Liver (tissue), 8 donors: ENCODE measurements at regions not wholly inside any gene's neighbourhood (a gene's known extent, or its start where the extent isn't known, plus 50 kb on each side); places are given as distances from the start of the nearest gene placed in this dataset.

Experiments used
- DNase-seq: peaks from one replicate; pipeline ENCODE4 v3.0.0-alpha.2; 2017; ENCODE audit warnings: low spot score
- H3K27ac ChIP-seq, 2 donors: one replicate each; pipeline ENCODE4 v1.7.0; 2013; ENCODE audit warnings: inconsistent platforms in 2 of 2, low read length in 2 of 2, control low read depth in 1 of 2, low read depth in 1 of 2, mild to moderate bottlenecking in 1 of 2
- H3K27me3 ChIP-seq, 4 donors: one replicate each; pipeline versions ENCODE4 v1.6.1 to v1.7.0; 2013; ENCODE audit warnings: low read length in 3 of 4, inconsistent platforms in 1 of 4, mild to moderate bottlenecking in 1 of 4, moderate library complexity in 1 of 4; ENCODE audit not compliant: control insufficient read depth in 4 of 4, insufficient read depth in 4 of 4
- H3K36me3 ChIP-seq, 4 donors: one replicate each; pipeline versions ENCODE4 v1.6.1 to v1.7.0; 2013; ENCODE audit warnings: low read length in 3 of 4, mild to moderate bottlenecking in 3 of 4, low read depth in 1 of 4, moderate library complexity in 1 of 4; ENCODE audit not compliant: control insufficient read depth in 4 of 4, insufficient read depth in 3 of 4
- H3K4me1 ChIP-seq, 4 donors: one replicate each; pipeline versions ENCODE4 v1.6.1 to v1.7.0; 2013; ENCODE audit warnings: low read length in 3 of 4, mild to moderate bottlenecking in 3 of 4, moderate library complexity in 1 of 4; ENCODE audit not compliant: control insufficient read depth in 4 of 4, insufficient read depth in 4 of 4
- H3K4me3 ChIP-seq, 3 donors: one replicate each; pipeline versions ENCODE4 v1.6.1 to v1.7.0; 2013; ENCODE audit warnings: low read length in 3 of 3, control low read depth in 1 of 3, low read depth in 1 of 3, mild to moderate bottlenecking in 1 of 3
- H3K9ac ChIP-seq, 2 donors: one replicate each; pipeline ENCODE4 v1.7.0; 2013; ENCODE audit warnings: low read length in 2 of 2, mild to moderate bottlenecking in 2 of 2, moderate library complexity in 2 of 2, control low read depth in 1 of 2, low read depth in 1 of 2
- H3K9me3 ChIP-seq, 4 donors: one replicate each; pipeline versions ENCODE4 v1.6.1 to v1.7.0; 2013; ENCODE audit warnings: low read length in 3 of 4; ENCODE audit not compliant: control insufficient read depth in 4 of 4
- EGR1 ChIP-seq, 2 donors: IDR thresholded peaks; 2 replicates each; pipeline ENCODE4 v1.6.1; 2016 to 2018; ENCODE audit warnings: antibody characterized with exemption in 2 of 2, low read depth in 2 of 2
- FOXA1 ChIP-seq: IDR thresholded peaks from 2 replicates; pipeline ENCODE4 v1.6.1; 2016; ENCODE audit warnings: antibody characterized with exemption
- FOXA2 ChIP-seq: IDR thresholded peaks from 2 replicates; pipeline ENCODE4 v1.6.1; 2016; ENCODE audit warnings: antibody characterized with exemption
- GABPA ChIP-seq, 2 donors: IDR thresholded peaks in 1 of 2; conservative IDR thresholded peaks in 1 of 2; 2 replicates each; pipeline ENCODE4 v1.6.1; 2016; ENCODE audit warnings: antibody characterized with exemption in 2 of 2, mild to moderate bottlenecking in 1 of 2, moderate library complexity in 1 of 2
- HNF4A ChIP-seq, 2 donors: conservative IDR thresholded peaks; 2 replicates each; pipeline ENCODE4 v1.6.1; 2016; ENCODE audit warnings: antibody characterized with exemption in 2 of 2, mild to moderate bottlenecking in 2 of 2
- HNF4G ChIP-seq: IDR thresholded peaks from 2 replicates; pipeline ENCODE4 v1.6.1; 2016; ENCODE audit warnings: antibody characterized with exemption
- JUND ChIP-seq, 2 donors: IDR thresholded peaks; 2 replicates each; pipeline ENCODE4 v1.6.1; 2016; ENCODE audit warnings: antibody characterized with exemption in 2 of 2
- NR2F2 ChIP-seq: IDR thresholded peaks from 2 replicates; pipeline ENCODE4 v1.6.1; 2016; ENCODE audit warnings: antibody characterized with exemption
- RAD21 ChIP-seq, 2 donors: IDR thresholded peaks; 2 replicates each; pipeline ENCODE4 v1.6.1; 2016; ENCODE audit warnings: antibody characterized with exemption in 2 of 2, mild to moderate bottlenecking in 2 of 2
- SP1 ChIP-seq: IDR thresholded peaks from 2 replicates; pipeline ENCODE4 v1.6.1; 2018; ENCODE audit warnings: antibody characterized with exemption, mild to moderate bottlenecking
- TAF1 ChIP-seq: conservative IDR thresholded peaks from 2 replicates; pipeline ENCODE4 v1.6.1; 2016; ENCODE audit warnings: antibody characterized with exemption, mild to moderate bottlenecking
- YY1 ChIP-seq: IDR thresholded peaks from 2 replicates; pipeline ENCODE4 v1.6.1; 2016; ENCODE audit warnings: antibody characterized with exemption, mild to moderate bottlenecking
- WGBS: extraction: QIAGEN DNeasy Blood & Tissue Kit; methylation state at CpG from one replicate; pipeline ENCODE4 v1.1.7; 2013; 5-methylcytosine and 5-hydroxymethylcytosine counted together
- TF ChIP-seq, protein P1 (sequence below): fragments of 150-350 bp; IDR thresholded peaks from 2 replicates; pipeline ENCODE4 v1.5.1; 2017; ENCODE audit warnings: improper control_type of control experiment, low read depth, low read length; ENCODE audit not compliant: missing input control
- TF ChIP-seq, protein P2 (sequence below): IDR thresholded peaks from 2 replicates; pipeline ENCODE4 v1.6.1; 2016; ENCODE audit warnings: antibody characterized with exemption
- TF ChIP-seq, protein P3 (sequence below): IDR thresholded peaks from 2 replicates; pipeline ENCODE4 v1.6.1; 2016; ENCODE audit warnings: antibody characterized with exemption, mild to moderate bottlenecking
- TF ChIP-seq, protein P4 (sequence below): IDR thresholded peaks from 2 replicates; pipeline ENCODE4 v1.6.1; 2016; ENCODE audit warnings: antibody characterized with exemption
- donor health status: healthy.
- donor health status: healthy.
- donor health status: healthy.
- donor health status: healthy.
- donor health status: healthy.

DNA sequence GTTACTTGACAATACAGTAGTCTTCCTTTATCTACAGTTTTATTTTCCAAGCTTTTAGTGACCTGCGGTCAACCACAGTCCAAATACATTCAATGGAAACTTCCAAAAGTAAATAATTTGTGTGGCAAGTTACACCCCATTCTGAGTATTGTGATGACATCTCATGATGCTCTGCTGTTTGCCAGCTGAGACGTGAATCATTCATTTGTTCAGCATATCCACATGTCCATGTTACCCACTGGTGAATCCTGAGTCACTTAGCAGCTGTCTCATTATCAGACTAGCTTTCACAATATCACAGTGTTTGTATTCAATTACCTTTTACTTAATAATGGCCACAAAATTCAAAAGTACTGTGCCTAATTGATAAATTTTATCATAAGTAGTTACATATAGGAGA lies 179.8 kb downstream of the PRR20E start:
- TF ChIP-seq GABPA (IDR thresholded peaks at IDR 0.05 in 1 of 2, conservative IDR thresholded peaks at IDR 0.05 in 1 of 2): no peak
- no peak for TF ChIP-seq FOXA1
- TF ChIP-seq TAF1: no peak
- no peak for TF ChIP-seq NR2F2
- TF ChIP-seq, protein P1, sequence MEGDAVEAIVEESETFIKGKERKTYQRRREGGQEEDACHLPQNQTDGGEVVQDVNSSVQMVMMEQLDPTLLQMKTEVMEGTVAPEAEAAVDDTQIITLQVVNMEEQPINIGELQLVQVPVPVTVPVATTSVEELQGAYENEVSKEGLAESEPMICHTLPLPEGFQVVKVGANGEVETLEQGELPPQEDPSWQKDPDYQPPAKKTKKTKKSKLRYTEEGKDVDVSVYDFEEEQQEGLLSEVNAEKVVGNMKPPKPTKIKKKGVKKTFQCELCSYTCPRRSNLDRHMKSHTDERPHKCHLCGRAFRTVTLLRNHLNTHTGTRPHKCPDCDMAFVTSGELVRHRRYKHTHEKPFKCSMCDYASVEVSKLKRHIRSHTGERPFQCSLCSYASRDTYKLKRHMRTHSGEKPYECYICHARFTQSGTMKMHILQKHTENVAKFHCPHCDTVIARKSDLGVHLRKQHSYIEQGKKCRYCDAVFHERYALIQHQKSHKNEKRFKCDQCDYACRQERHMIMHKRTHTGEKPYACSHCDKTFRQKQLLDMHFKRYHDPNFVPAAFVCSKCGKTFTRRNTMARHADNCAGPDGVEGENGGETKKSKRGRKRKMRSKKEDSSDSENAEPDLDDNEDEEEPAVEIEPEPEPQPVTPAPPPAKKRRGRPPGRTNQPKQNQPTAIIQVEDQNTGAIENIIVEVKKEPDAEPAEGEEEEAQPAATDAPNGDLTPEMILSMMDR: no peak
- TF ChIP-seq, protein P2, sequence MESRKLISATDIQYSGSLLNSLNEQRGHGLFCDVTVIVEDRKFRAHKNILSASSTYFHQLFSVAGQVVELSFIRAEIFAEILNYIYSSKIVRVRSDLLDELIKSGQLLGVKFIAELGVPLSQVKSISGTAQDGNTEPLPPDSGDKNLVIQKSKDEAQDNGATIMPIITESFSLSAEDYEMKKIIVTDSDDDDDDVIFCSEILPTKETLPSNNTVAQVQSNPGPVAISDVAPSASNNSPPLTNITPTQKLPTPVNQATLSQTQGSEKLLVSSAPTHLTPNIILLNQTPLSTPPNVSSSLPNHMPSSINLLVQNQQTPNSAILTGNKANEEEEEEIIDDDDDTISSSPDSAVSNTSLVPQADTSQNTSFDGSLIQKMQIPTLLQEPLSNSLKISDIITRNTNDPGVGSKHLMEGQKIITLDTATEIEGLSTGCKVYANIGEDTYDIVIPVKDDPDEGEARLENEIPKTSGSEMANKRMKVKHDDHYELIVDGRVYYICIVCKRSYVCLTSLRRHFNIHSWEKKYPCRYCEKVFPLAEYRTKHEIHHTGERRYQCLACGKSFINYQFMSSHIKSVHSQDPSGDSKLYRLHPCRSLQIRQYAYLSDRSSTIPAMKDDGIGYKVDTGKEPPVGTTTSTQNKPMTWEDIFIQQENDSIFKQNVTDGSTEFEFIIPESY: no peak
- TF ChIP-seq FOXA2: no peak
- no peak for TF ChIP-seq HNF4A (conservative IDR thresholded peaks at IDR 0.05)
- TF ChIP-seq SP1: no peak
- no peak for TF ChIP-seq EGR1 (IDR thresholded peaks at IDR 0.05; ENCODE audit: low read depth in 2 of 2)
- TF ChIP-seq HNF4G: no peak
- TF ChIP-seq JUND (IDR thresholded peaks at IDR 0.05): no peak
- no peak for TF ChIP-seq RAD21 (IDR thresholded peaks at IDR 0.05)
- TF ChIP-seq, protein P3, sequence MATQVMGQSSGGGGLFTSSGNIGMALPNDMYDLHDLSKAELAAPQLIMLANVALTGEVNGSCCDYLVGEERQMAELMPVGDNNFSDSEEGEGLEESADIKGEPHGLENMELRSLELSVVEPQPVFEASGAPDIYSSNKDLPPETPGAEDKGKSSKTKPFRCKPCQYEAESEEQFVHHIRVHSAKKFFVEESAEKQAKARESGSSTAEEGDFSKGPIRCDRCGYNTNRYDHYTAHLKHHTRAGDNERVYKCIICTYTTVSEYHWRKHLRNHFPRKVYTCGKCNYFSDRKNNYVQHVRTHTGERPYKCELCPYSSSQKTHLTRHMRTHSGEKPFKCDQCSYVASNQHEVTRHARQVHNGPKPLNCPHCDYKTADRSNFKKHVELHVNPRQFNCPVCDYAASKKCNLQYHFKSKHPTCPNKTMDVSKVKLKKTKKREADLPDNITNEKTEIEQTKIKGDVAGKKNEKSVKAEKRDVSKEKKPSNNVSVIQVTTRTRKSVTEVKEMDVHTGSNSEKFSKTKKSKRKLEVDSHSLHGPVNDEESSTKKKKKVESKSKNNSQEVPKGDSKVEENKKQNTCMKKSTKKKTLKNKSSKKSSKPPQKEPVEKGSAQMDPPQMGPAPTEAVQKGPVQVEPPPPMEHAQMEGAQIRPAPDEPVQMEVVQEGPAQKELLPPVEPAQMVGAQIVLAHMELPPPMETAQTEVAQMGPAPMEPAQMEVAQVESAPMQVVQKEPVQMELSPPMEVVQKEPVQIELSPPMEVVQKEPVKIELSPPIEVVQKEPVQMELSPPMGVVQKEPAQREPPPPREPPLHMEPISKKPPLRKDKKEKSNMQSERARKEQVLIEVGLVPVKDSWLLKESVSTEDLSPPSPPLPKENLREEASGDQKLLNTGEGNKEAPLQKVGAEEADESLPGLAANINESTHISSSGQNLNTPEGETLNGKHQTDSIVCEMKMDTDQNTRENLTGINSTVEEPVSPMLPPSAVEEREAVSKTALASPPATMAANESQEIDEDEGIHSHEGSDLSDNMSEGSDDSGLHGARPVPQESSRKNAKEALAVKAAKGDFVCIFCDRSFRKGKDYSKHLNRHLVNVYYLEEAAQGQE: no peak
- TF ChIP-seq, protein P4, sequence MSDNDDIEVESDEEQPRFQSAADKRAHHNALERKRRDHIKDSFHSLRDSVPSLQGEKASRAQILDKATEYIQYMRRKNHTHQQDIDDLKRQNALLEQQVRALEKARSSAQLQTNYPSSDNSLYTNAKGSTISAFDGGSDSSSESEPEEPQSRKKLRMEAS: no peak
- no peaks in the 10 kb centered on the region for H3K36me3 ChIP-seq

DNA sequence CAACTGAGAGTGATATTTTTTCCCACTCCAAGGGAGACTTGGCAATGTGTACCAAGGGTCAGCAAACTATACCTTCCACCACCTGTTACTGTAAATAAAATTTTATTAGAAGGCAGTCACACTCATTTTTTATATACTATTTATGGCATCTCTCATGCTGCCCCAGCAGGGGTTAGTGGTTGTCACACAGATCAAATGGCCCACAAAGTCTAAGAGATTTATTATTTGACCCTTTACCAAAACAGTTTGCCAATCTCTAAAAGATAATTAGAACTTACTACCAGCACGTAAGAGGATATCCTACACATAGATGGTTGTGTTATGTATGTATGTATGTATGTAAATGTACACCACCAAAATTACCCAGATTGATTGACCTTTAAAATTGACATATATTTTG lies 185.1 kb downstream of the PRR20E start:
- no peaks in the 10 kb centered on the region for H3K36me3 ChIP-seq
- no peaks in the 10 kb centered on the region for H3K27me3 ChIP-seq
- H3K4me1 ChIP-seq: no peaks in the 10 kb centered on the region
- no peak for DNase-seq
- H3K9me3 ChIP-seq: no peaks in the 10 kb centered on the region
- 87% methylated on average over 1 of the region's 1 CpG for WGBS
- H3K4me3 ChIP-seq: no peak overlapping the region
- no peak overlapping the region for H3K9ac ChIP-seq
- no peak overlapping the region for H3K27ac ChIP-seq
- TF ChIP-seq GABPA (IDR thresholded peaks at IDR 0.05 in 1 of 2, conservative IDR thresholded peaks at IDR 0.05 in 1 of 2) (no peak), NR2F2 (no peak), SP1 (no peak), FOXA1 (no peak), RAD21 (IDR thresholded peaks at IDR 0.05) (no peak), JUND (IDR thresholded peaks at IDR 0.05) (no peak), TAF1 (no peak), YY1 (no peak)
- TF ChIP-seq, protein P3: no peak
- TF ChIP-seq, protein P1: no peak
- TF ChIP-seq, protein P2: no peak

More for the DNA sequence above, 179.8 kb downstream of the PRR20E start:
- no peak overlapping the region for H3K9ac ChIP-seq
- H3K27ac ChIP-seq: no peak overlapping the region
- no peak overlapping the region for H3K4me3 ChIP-seq
- H3K27me3 ChIP-seq: no peaks in the 10 kb centered on the region
- 78% methylated on average over 2 of the region's 2 CpGs for WGBS
- no peak for DNase-seq
- H3K9me3 ChIP-seq: no peaks in the 10 kb centered on the region
- H3K4me1 ChIP-seq: no peaks in the 10 kb centered on the region
